ENCODE measurements at regions not wholly inside any gene's neighbourhood (a gene's known extent, or its start where the extent isn't known, plus 50 kb on each side); places are given as distances from the start of the nearest gene placed in this dataset.

GRCh38 chr2:138441916-138442315 is 59.7 kb upstream of the SPOPL start:
- DNase-seq = no peak
- POLR2A ChIA-PET = no interaction called here
- no peaks in the 10 kb centered on the region for H3K36me3 ChIP-seq (ENCODE audit: control insufficient read depth in 4 of 4, insufficient read depth in 4 of 4, low read length in 3 of 4)
- H3K27ac ChIP-seq (ENCODE audit: insufficient read depth in 1 of 2, low read depth in 1 of 2, low read length in 2 of 2, poor library complexity in 1 of 2, severe bottlenecking in 2 of 2) = no peak overlapping the region
- no peak overlapping the region for H3K4me3 ChIP-seq (ENCODE audit: control insufficient read depth in 1 of 7, extremely low read depth in 1 of 7, insufficient read depth in 4 of 7, low read depth in 2 of 7, low read length in 6 of 7)
- WGBS (ENCODE audit: insufficient coverage) = 100% methylated on average over 2 of the region's 3 CpGs
- H3K27me3 ChIP-seq (replicated peaks in 2 of 5; ENCODE audit: control insufficient read depth in 4 of 5, insufficient read depth in 5 of 5, low read length in 4 of 5) = no peaks in the 10 kb centered on the region
- no peaks in the 10 kb centered on the region for H3K4me1 ChIP-seq (ENCODE audit: control extremely low read depth in 1 of 4, control insufficient read depth in 4 of 4, insufficient read depth in 4 of 4, low read length in 3 of 4)
- no peaks in the 10 kb centered on the region for H3K9me3 ChIP-seq (ENCODE audit: control extremely low read depth in 1 of 5, control insufficient read depth in 4 of 5, insufficient read depth in 2 of 5, low read depth in 1 of 5, low read length in 4 of 5)
- CTCF ChIA-PET = no interaction called here

- DNase-seq = no peak
- WGBS (ENCODE audit: insufficient coverage) = 100% methylated on average over 2 of the region's 4 CpGs
- CTCF ChIA-PET = no interaction called here
Measured at GRCh38 chr2:138444411-138444810, 57.2 kb upstream of the SPOPL start.

GRCh38 chr2:138445227-138445626 is 56.3 kb upstream of the SPOPL start:
- WGBS (ENCODE audit: insufficient coverage) = no CpG with 5 or more reads among the region's 1 CpG
- H3K27ac ChIP-seq (ENCODE audit: insufficient read depth in 1 of 2, low read depth in 1 of 2, low read length in 2 of 2, poor library complexity in 1 of 2, severe bottlenecking in 2 of 2) = no peak overlapping the region
- CTCF ChIA-PET = no interaction called here
- no peaks in the 10 kb centered on the region for H3K4me1 ChIP-seq (ENCODE audit: control extremely low read depth in 1 of 4, control insufficient read depth in 4 of 4, insufficient read depth in 4 of 4, low read length in 3 of 4)
- no peaks in the 10 kb centered on the region for H3K27me3 ChIP-seq (replicated peaks in 2 of 5; ENCODE audit: control insufficient read depth in 4 of 5, insufficient read depth in 5 of 5, low read length in 4 of 5)
- no peaks in the 10 kb centered on the region for H3K9me3 ChIP-seq (ENCODE audit: control extremely low read depth in 1 of 5, control insufficient read depth in 4 of 5, insufficient read depth in 2 of 5, low read depth in 1 of 5, low read length in 4 of 5)
- no peaks in the 10 kb centered on the region for H3K36me3 ChIP-seq (ENCODE audit: control insufficient read depth in 4 of 4, insufficient read depth in 4 of 4, low read length in 3 of 4)
- no peak overlapping the region for H3K4me3 ChIP-seq (ENCODE audit: control insufficient read depth in 1 of 7, extremely low read depth in 1 of 7, insufficient read depth in 4 of 7, low read depth in 2 of 7, low read length in 6 of 7)
- POLR2A ChIA-PET = no interaction called here
- no peak for DNase-seq

More at GRCh38 chr2:138444411-138444810, 57.2 kb upstream of the SPOPL start:
- no peak overlapping the region for H3K4me3 ChIP-seq (ENCODE audit: control insufficient read depth in 1 of 7, extremely low read depth in 1 of 7, insufficient read depth in 4 of 7, low read depth in 2 of 7, low read length in 6 of 7)
- no peaks in the 10 kb centered on the region for H3K9me3 ChIP-seq (ENCODE audit: control extremely low read depth in 1 of 5, control insufficient read depth in 4 of 5, insufficient read depth in 2 of 5, low read depth in 1 of 5, low read length in 4 of 5)
- no peaks in the 10 kb centered on the region for H3K27me3 ChIP-seq (replicated peaks in 2 of 5; ENCODE audit: control insufficient read depth in 4 of 5, insufficient read depth in 5 of 5, low read length in 4 of 5)
- no peaks in the 10 kb centered on the region for H3K4me1 ChIP-seq (ENCODE audit: control extremely low read depth in 1 of 4, control insufficient read depth in 4 of 4, insufficient read depth in 4 of 4, low read length in 3 of 4)
- no peak overlapping the region for H3K27ac ChIP-seq (ENCODE audit: insufficient read depth in 1 of 2, low read depth in 1 of 2, low read length in 2 of 2, poor library complexity in 1 of 2, severe bottlenecking in 2 of 2)
- H3K36me3 ChIP-seq (ENCODE audit: control insufficient read depth in 4 of 4, insufficient read depth in 4 of 4, low read length in 3 of 4) = no peaks in the 10 kb centered on the region
- POLR2A ChIA-PET = no interaction called here

GRCh38 chr2:138446043-138446442 is 55.5 kb upstream of the SPOPL start:
- no peak for DNase-seq
- Histone ChIP-seq H3K27me3 (replicated peaks in 2 of 5; ENCODE audit: control insufficient read depth in 4 of 5, insufficient read depth in 5 of 5, low read length in 4 of 5) (no peaks in the 10 kb centered on the region), H3K4me1 (ENCODE audit: control extremely low read depth in 1 of 4, control insufficient read depth in 4 of 4, insufficient read depth in 4 of 4, low read length in 3 of 4) (no peaks in the 10 kb centered on the region), H3K4me3 (ENCODE audit: control insufficient read depth in 1 of 7, extremely low read depth in 1 of 7, insufficient read depth in 4 of 7, low read depth in 2 of 7, low read length in 6 of 7) (no peak overlapping the region), H3K9me3 (ENCODE audit: control extremely low read depth in 1 of 5, control insufficient read depth in 4 of 5, insufficient read depth in 2 of 5, low read depth in 1 of 5, low read length in 4 of 5) (no peaks in the 10 kb centered on the region), H3K27ac (ENCODE audit: insufficient read depth in 1 of 2, low read depth in 1 of 2, low read length in 2 of 2, poor library complexity in 1 of 2, severe bottlenecking in 2 of 2) (no peak overlapping the region), H3K36me3 (ENCODE audit: control insufficient read depth in 4 of 4, insufficient read depth in 4 of 4, low read length in 3 of 4) (no peaks in the 10 kb centered on the region)
- 97% methylated on average over 5 of the region's 5 CpGs for WGBS (ENCODE audit: insufficient coverage)
- ChIA-PET CTCF (no interaction called here), POLR2A (no interaction called here)

- no CpG with 5 or more reads among the region's 2 CpGs for WGBS (ENCODE audit: insufficient coverage)
- POLR2A ChIA-PET = no interaction called here
Measured at GRCh38 chr2:138447889-138448570, 53.5 kb upstream of the SPOPL start.

More at GRCh38 chr2:138447889-138448570, 53.5 kb upstream of the SPOPL start:
- peak in 2 of 3 donors; percentile 27 to 56 for DNase-seq
- no peaks in the 10 kb centered on the region for H3K36me3 ChIP-seq (ENCODE audit: control insufficient read depth in 4 of 4, insufficient read depth in 4 of 4, low read length in 3 of 4)
- no peak overlapping the region for H3K27ac ChIP-seq (ENCODE audit: insufficient read depth in 1 of 2, low read depth in 1 of 2, low read length in 2 of 2, poor library complexity in 1 of 2, severe bottlenecking in 2 of 2)
- no peaks in the 10 kb centered on the region for H3K27me3 ChIP-seq (replicated peaks in 2 of 5; ENCODE audit: control insufficient read depth in 4 of 5, insufficient read depth in 5 of 5, low read length in 4 of 5)
- H3K9me3 ChIP-seq (ENCODE audit: control extremely low read depth in 1 of 5, control insufficient read depth in 4 of 5, insufficient read depth in 2 of 5, low read depth in 1 of 5, low read length in 4 of 5) = peaks cover 0 to 2% (median 0%) of the 10 kb centered on the region in 5 experiments
- H3K4me1 ChIP-seq (ENCODE audit: control extremely low read depth in 1 of 4, control insufficient read depth in 4 of 4, insufficient read depth in 4 of 4, low read length in 3 of 4) = no peaks in the 10 kb centered on the region
- CTCF ChIA-PET = interaction anchor here (0.9 to 1.4 kb wide), 2 partner anchors 53 to 98 kb away, joined by 3 read pairs; no protein-coding TSS in a partner anchor
- H3K4me3 ChIP-seq (ENCODE audit: control insufficient read depth in 1 of 7, extremely low read depth in 1 of 7, insufficient read depth in 4 of 7, low read depth in 2 of 7, low read length in 6 of 7) = no peak overlapping the region
